ENCODE measurements at regions not wholly inside any gene's neighbourhood (a gene's known extent, or its start where the extent isn't known, plus 50 kb on each side); places are given as distances from the start of the nearest gene placed in this dataset.

DNA sequence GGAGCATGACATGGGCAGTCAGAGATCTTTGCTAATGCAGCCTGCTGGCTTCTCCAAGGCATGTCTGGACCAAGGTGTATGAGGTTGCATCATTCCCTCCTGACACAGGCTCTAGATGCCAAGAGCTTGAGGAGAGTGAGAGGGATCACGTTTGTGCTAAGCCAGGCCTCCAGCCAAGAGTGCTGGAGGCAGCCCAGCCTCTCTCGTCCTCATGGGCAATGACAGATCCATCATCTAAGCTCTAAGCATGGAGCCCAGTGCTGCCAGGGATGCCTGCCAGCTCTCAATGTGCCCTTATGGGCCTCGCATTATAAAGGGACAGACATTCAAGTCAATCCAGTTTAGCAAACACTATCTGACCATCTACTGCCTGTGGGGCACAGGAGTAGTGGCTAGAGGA, 136.3 kb upstream of the VSTM2B start:
- Mint-ChIP-seq H3K36me3 (ENCODE audit: low read depth, unreplicated experiment) (no peaks in the 10 kb centered on the region), H3K4me1 (ENCODE audit: low read depth, unreplicated experiment) (no peaks in the 10 kb centered on the region), H3K27ac (ENCODE audit: unreplicated experiment) (no peak overlapping the region), H3K9me3 (ENCODE audit: unreplicated experiment) (peaks cover 6% of the 10 kb centered on the region), H3K4me3 (ENCODE audit: unreplicated experiment) (no peak overlapping the region), H3K27me3 (ENCODE audit: low read depth, unreplicated experiment) (peaks cover 26% of the 10 kb centered on the region)
- FAIRE-seq (no peak), DNase-seq (ENCODE audit: low read depth) (no peak)
- no peak overlapping the region for H3K4me3 ChIP-seq (ENCODE audit: insufficient read depth, low read depth, low read length)
- no peak overlapping the region for H3K9ac ChIP-seq (ENCODE audit: low read length)
- no peaks in the 10 kb centered on the region for H4K20me1 ChIP-seq (ENCODE audit: insufficient read depth, low read length)
- TF ChIP-seq, protein P1, sequence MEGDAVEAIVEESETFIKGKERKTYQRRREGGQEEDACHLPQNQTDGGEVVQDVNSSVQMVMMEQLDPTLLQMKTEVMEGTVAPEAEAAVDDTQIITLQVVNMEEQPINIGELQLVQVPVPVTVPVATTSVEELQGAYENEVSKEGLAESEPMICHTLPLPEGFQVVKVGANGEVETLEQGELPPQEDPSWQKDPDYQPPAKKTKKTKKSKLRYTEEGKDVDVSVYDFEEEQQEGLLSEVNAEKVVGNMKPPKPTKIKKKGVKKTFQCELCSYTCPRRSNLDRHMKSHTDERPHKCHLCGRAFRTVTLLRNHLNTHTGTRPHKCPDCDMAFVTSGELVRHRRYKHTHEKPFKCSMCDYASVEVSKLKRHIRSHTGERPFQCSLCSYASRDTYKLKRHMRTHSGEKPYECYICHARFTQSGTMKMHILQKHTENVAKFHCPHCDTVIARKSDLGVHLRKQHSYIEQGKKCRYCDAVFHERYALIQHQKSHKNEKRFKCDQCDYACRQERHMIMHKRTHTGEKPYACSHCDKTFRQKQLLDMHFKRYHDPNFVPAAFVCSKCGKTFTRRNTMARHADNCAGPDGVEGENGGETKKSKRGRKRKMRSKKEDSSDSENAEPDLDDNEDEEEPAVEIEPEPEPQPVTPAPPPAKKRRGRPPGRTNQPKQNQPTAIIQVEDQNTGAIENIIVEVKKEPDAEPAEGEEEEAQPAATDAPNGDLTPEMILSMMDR (IDR thresholded peaks at IDR 0.05; ENCODE audit: insufficient read depth, low read depth, low read length), result no peak
- no peak for TF ChIP-seq EZH2 (IDR thresholded peaks at IDR 0.05; ENCODE audit: insufficient read depth, low read length)
- no peak overlapping the region for H3K4me2 ChIP-seq (ENCODE audit: low read length)
- no peaks in the 10 kb centered on the region for H3K4me1 ChIP-seq (ENCODE audit: insufficient read depth, low read length)
- no peaks in the 10 kb centered on the region for H3K36me3 ChIP-seq (ENCODE audit: insufficient read depth, low read length)
- H3K9me3 ChIP-seq (ENCODE audit: insufficient read depth, low read depth, low read length), result peaks cover 20% of the 10 kb centered on the region
- H3K27me3 ChIP-seq (ENCODE audit: insufficient read depth, low read length), result no peaks in the 10 kb centered on the region
- H3K79me2 ChIP-seq (ENCODE audit: insufficient read depth, low read length), result no peaks in the 10 kb centered on the region
- H2AFZ ChIP-seq (ENCODE audit: low read depth, low read length), result no peak overlapping the region
- no peak overlapping the region for H3K27ac ChIP-seq (ENCODE audit: low read depth, low read length)

DNA sequence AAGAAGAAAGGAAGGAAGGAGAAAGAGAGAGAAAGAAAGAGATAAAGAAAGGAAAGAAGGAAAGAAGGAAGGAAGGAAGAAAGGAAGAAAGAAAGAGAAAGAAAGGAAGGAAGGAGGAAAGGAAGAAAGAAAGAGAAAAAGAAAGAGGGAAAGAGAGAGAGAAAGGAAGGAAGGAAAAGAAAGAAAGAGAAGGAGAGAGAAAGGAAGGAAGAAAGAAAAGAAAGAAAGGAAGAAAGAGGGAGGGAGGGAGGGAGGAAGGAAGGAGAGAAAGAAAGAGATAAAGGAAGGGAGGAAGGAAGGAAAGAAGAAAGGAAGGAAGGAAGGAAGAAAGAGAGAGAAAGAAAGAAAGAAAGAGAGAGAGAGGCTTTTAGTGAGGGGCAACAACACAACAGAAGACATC, 135.1 kb upstream of the VSTM2B start:
- Mint-ChIP-seq H3K9me3 (ENCODE audit: unreplicated experiment) (peaks cover 6% of the 10 kb centered on the region), H3K4me1 (ENCODE audit: low read depth, unreplicated experiment) (no peaks in the 10 kb centered on the region)
- no peak for FAIRE-seq

DNA sequence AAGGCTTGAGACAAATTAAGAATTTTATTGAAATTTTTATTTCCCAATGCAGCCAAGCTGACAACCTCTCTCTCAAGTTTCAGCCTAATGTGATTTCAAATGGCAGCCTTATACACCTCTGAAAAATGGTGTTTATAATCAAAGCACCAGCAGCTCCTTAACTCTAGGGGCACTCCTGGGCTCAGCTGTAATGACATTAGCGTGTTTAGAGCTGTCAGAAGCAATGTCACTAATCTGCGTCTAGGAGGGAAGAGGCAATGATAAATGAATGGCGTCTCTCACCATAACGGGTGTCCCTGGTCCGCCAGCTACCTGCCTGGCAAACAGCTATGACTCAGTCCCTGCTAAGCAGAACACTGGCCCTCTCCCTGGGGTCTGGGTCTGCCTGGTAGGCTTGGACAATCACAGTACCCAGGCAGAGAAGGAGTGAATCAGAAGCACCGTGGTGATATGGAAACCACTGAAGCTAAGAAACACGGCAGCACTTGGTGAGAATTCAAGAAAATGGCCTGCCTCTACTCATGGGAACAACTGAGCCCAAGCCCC, 131.8 kb upstream of the VSTM2B start:
- Histone ChIP-seq H3K4me3 (ENCODE audit: insufficient read depth, low read depth, low read length) (no peak overlapping the region), H4K20me1 (ENCODE audit: insufficient read depth, low read length) (no peaks in the 10 kb centered on the region), H2AFZ (ENCODE audit: low read depth, low read length) (no peak overlapping the region), H3K9ac (ENCODE audit: low read length) (no peak overlapping the region), H3K9me3 (ENCODE audit: insufficient read depth, low read depth, low read length) (peaks cover 21% of the 10 kb centered on the region), H3K4me1 (ENCODE audit: insufficient read depth, low read length) (no peaks in the 10 kb centered on the region), H3K4me2 (ENCODE audit: low read length) (no peak overlapping the region), H3K27ac (ENCODE audit: low read depth, low read length) (no peak overlapping the region), H3K79me2 (ENCODE audit: insufficient read depth, low read length) (no peaks in the 10 kb centered on the region), H3K27me3 (ENCODE audit: insufficient read depth, low read length) (no peaks in the 10 kb centered on the region), H3K36me3 (ENCODE audit: insufficient read depth, low read length) (no peaks in the 10 kb centered on the region)
- Mint-ChIP-seq H3K36me3 (ENCODE audit: low read depth, unreplicated experiment) (no peaks in the 10 kb centered on the region), H3K27me3 (ENCODE audit: low read depth, unreplicated experiment) (peaks cover 39% of the 10 kb centered on the region), H3K4me1 (ENCODE audit: low read depth, unreplicated experiment) (no peaks in the 10 kb centered on the region), H3K9me3 (ENCODE audit: unreplicated experiment) (peaks cover 6% of the 10 kb centered on the region), H3K27ac (ENCODE audit: unreplicated experiment) (no peak overlapping the region), H3K4me3 (ENCODE audit: unreplicated experiment) (no peak overlapping the region)
- FAIRE-seq (no peak), DNase-seq (ENCODE audit: low read depth) (no peak)
- no peak for TF ChIP-seq EZH2 (IDR thresholded peaks at IDR 0.05; ENCODE audit: insufficient read depth, low read length)
- TF ChIP-seq, protein P1 (IDR thresholded peaks at IDR 0.05; ENCODE audit: insufficient read depth, low read depth, low read length), result no peak

More for the DNA sequence above, 135.1 kb upstream of the VSTM2B start:
- no peaks in the 10 kb centered on the region for H3K4me1 ChIP-seq (ENCODE audit: insufficient read depth, low read length)
- no peak overlapping the region for H3K4me3 ChIP-seq (ENCODE audit: insufficient read depth, low read depth, low read length)
- no peak overlapping the region for H3K27ac Mint-ChIP-seq (ENCODE audit: unreplicated experiment)
- H3K9ac ChIP-seq (ENCODE audit: low read length), result no peak overlapping the region
- no peaks in the 10 kb centered on the region for H4K20me1 ChIP-seq (ENCODE audit: insufficient read depth, low read length)
- H3K27me3 Mint-ChIP-seq (ENCODE audit: low read depth, unreplicated experiment), result peaks cover 27% of the 10 kb centered on the region
- no peak for TF ChIP-seq EZH2 (IDR thresholded peaks at IDR 0.05; ENCODE audit: insufficient read depth, low read length)
- no peak for DNase-seq (ENCODE audit: low read depth)
- no peak overlapping the region for H2AFZ ChIP-seq (ENCODE audit: low read depth, low read length)
- peaks cover 20% of the 10 kb centered on the region for H3K9me3 ChIP-seq (ENCODE audit: insufficient read depth, low read depth, low read length)
- H3K79me2 ChIP-seq (ENCODE audit: insufficient read depth, low read length), result no peaks in the 10 kb centered on the region
- H3K27me3 ChIP-seq (ENCODE audit: insufficient read depth, low read length), result no peaks in the 10 kb centered on the region
- no peak overlapping the region for H3K4me3 Mint-ChIP-seq (ENCODE audit: unreplicated experiment)
- no peak overlapping the region for H3K27ac ChIP-seq (ENCODE audit: low read depth, low read length)
- no peaks in the 10 kb centered on the region for H3K36me3 Mint-ChIP-seq (ENCODE audit: low read depth, unreplicated experiment)
- no peak overlapping the region for H3K4me2 ChIP-seq (ENCODE audit: low read length)
- no peaks in the 10 kb centered on the region for H3K36me3 ChIP-seq (ENCODE audit: insufficient read depth, low read length)

Measured in astrocyte (in vitro differentiated cells and primary cell).